Glutamatergic neuron (in vitro differentiated cells): ENCODE measurements at regions not wholly inside any gene's neighbourhood (a gene's known extent, or its start where the extent isn't known, plus 50 kb on each side); places are given as distances from the start of the nearest gene placed in this dataset.

Experiments used
- DNase-seq: peaks from one replicate; pipeline ENCODE4 v3.0.0; 2022
- H3K27ac Mint-ChIP-seq: one replicate; pipeline ENCODE4 v1.8.0; 2020; ENCODE audit warnings: mild to moderate bottlenecking, mixed read lengths, inconsistent platforms; ENCODE audit not compliant: unreplicated experiment
- H3K27me3 Mint-ChIP-seq: one replicate; pipeline ENCODE4 v1.8.0; 2020; ENCODE audit warnings: mild to moderate bottlenecking, moderate library complexity, mixed read lengths, inconsistent platforms; ENCODE audit not compliant: unreplicated experiment
- H3K36me3 Mint-ChIP-seq: one replicate; pipeline ENCODE4 v1.8.0; 2020; ENCODE audit warnings: mild to moderate bottlenecking, mixed read lengths, inconsistent platforms; ENCODE audit not compliant: unreplicated experiment
- H3K4me1 Mint-ChIP-seq: one replicate; pipeline ENCODE4 v1.8.0; 2020; ENCODE audit warnings: mild to moderate bottlenecking, low read depth, mixed read lengths, inconsistent platforms; ENCODE audit not compliant: unreplicated experiment
- H3K4me3 Mint-ChIP-seq: one replicate; pipeline ENCODE4 v1.8.0; 2020; ENCODE audit warnings: mild to moderate bottlenecking, mixed read lengths, inconsistent platforms; ENCODE audit not compliant: unreplicated experiment
- H3K9me3 Mint-ChIP-seq: one replicate; pipeline ENCODE4 v1.8.0; 2020; ENCODE audit warnings: mild to moderate bottlenecking, moderate library complexity, mixed read lengths, inconsistent platforms; ENCODE audit not compliant: unreplicated experiment
- CTCF ChIP-seq: fragments of 200-600 bp; sonication (generic); IDR thresholded peaks from one replicate; pipeline ENCODE4 v1.5.0; 2021; ENCODE audit not compliant: partially characterized antibody, unreplicated experiment

- no peaks in the 10 kb centered on the region for H3K4me1 Mint-ChIP-seq
- H3K36me3 Mint-ChIP-seq, result no peaks in the 10 kb centered on the region
- no peak overlapping the region for H3K27ac Mint-ChIP-seq
- no peak for DNase-seq
- peaks cover 1% of the 10 kb centered on the region for H3K27me3 Mint-ChIP-seq
- no peak overlapping the region for H3K4me3 Mint-ChIP-seq
- H3K9me3 Mint-ChIP-seq, result no peaks in the 10 kb centered on the region
- no peak for TF ChIP-seq CTCF
Observed at GRCh38 chr2:38174646-38175423, 98.9 kb upstream of the CYP1B1 start.

- Mint-ChIP-seq H3K4me3 (no peak overlapping the region), H3K4me1 (no peaks in the 10 kb centered on the region), H3K36me3 (no peaks in the 10 kb centered on the region), H3K27ac (no peak overlapping the region), H3K27me3 (peaks cover 1% of the 10 kb centered on the region), H3K9me3 (no peaks in the 10 kb centered on the region)
- TF ChIP-seq CTCF, result no peak
- no peak for DNase-seq
Observed at GRCh38 chr2:38174131-38174530, 98.2 kb upstream of the CYP1B1 start.

GRCh38 chr2:38173683-38174082, 97.7 kb upstream of the CYP1B1 start:
- Mint-ChIP-seq H3K4me1 (no peaks in the 10 kb centered on the region), H3K27ac (no peak overlapping the region), H3K36me3 (no peaks in the 10 kb centered on the region), H3K9me3 (no peaks in the 10 kb centered on the region), H3K27me3 (peaks cover 1% of the 10 kb centered on the region), H3K4me3 (no peak overlapping the region)
- DNase-seq, result no peak
- no peak for TF ChIP-seq CTCF

GRCh38 chr2:38171208-38171855, 95.4 kb upstream of the CYP1B1 start:
- no peak overlapping the region for H3K4me3 Mint-ChIP-seq
- H3K27ac Mint-ChIP-seq, result no peak overlapping the region
- no peaks in the 10 kb centered on the region for H3K36me3 Mint-ChIP-seq
- peaks cover 3% of the 10 kb centered on the region for H3K27me3 Mint-ChIP-seq
- TF ChIP-seq CTCF, result no peak
- no peaks in the 10 kb centered on the region for H3K9me3 Mint-ChIP-seq
- no peaks in the 10 kb centered on the region for H3K4me1 Mint-ChIP-seq
- no peak for DNase-seq

- H3K9me3 Mint-ChIP-seq, result no peaks in the 10 kb centered on the region
- H3K4me3 Mint-ChIP-seq, result no peak overlapping the region
- H3K27me3 Mint-ChIP-seq, result peaks cover 2% of the 10 kb centered on the region
- H3K4me1 Mint-ChIP-seq, result no peaks in the 10 kb centered on the region
- no peak overlapping the region for H3K27ac Mint-ChIP-seq
- H3K36me3 Mint-ChIP-seq, result no peaks in the 10 kb centered on the region
- DNase-seq, result no peak
- TF ChIP-seq CTCF, result no peak
Observed at GRCh38 chr2:38170733-38171132, 94.8 kb upstream of the CYP1B1 start.
